Suprapubic skin (tissue), 4 donors: ENCODE measurements at regions not wholly inside any gene's neighbourhood (a gene's known extent, or its start where the extent isn't known, plus 50 kb on each side); places are given as distances from the start of the nearest gene placed in this dataset.
"Not testable (repeated sequence)": the region's sequence is repeated elsewhere in the genome, so short reads cannot be mapped to it uniquely, and the experiment has no call there.

Source experiments
- DNase-seq, 2 donors: peaks; one replicate each; pipeline ENCODE4 v3.0.0-alpha.2; 2019; ENCODE audit warnings: low spot score in 2 of 2
- H3K27ac ChIP-seq: fragments of 200-600 bp; sonication (generic); one replicate; pipeline ENCODE4 v1.5.1; 2019
- H3K27me3 ChIP-seq: fragments of 200-600 bp; sonication (generic); one replicate; pipeline ENCODE4 v1.5.1; 2019
- H3K36me3 ChIP-seq: fragments of 200-600 bp; sonication (generic); one replicate; pipeline ENCODE4 v1.5.1; 2019
- H3K4me1 ChIP-seq: fragments of 200-600 bp; sonication (generic); one replicate; pipeline ENCODE4 v1.5.1; 2019
- H3K4me3 ChIP-seq: fragments of 200-600 bp; sonication (generic); one replicate; pipeline ENCODE4 v1.5.1; 2019; ENCODE audit warnings: mild to moderate bottlenecking
- H3K9me3 ChIP-seq: fragments of 200-600 bp; sonication (generic); one replicate; pipeline ENCODE4 v1.5.1; 2019
- CTCF ChIP-seq, 2 donors: fragments of 200-600 bp in 1 of 2; fragments of 450-650 bp in 1 of 2; sonication (generic) in 1 of 2; IDR thresholded peaks; one replicate each; pipeline ENCODE4 v1.5.1; 2016 to 2019; ENCODE audit warnings: antibody characterized with exemption in 2 of 2, mild to moderate bottlenecking in 1 of 2, moderate library complexity in 1 of 2
- EP300 ChIP-seq: sonication (generic); formaldehyde crosslinking; IDR thresholded peaks from one replicate; pipeline ENCODE4 v1.6.1; 2017; ENCODE audit warnings: antibody characterized with exemption
- POLR2A ChIP-seq, 2 donors: fragments of 450-650 bp; IDR thresholded peaks; one replicate each; pipeline ENCODE4 v1.6.1; 2017; ENCODE audit warnings: antibody characterized with exemption in 2 of 2, mild to moderate bottlenecking in 2 of 2, moderate library complexity in 2 of 2
- POLR2AphosphoS5 ChIP-seq, 3 donors: sonication (generic); formaldehyde crosslinking; IDR thresholded peaks; one replicate each; pipeline ENCODE4 v1.6.1; 2017; ENCODE audit warnings: antibody characterized with exemption in 3 of 3
- WGBS: methylation state at CpG from one replicate; pipeline ENCODE4 v1.1.5; 2018; 5-methylcytosine and 5-hydroxymethylcytosine counted together

- WGBS: 72% methylated on average over 3 of the region's 4 CpGs
- Histone ChIP-seq H3K27me3 (no peaks in the 10 kb centered on the region), H3K27ac (no peak overlapping the region), H3K4me3 (no peak overlapping the region), H3K36me3 (no peaks in the 10 kb centered on the region), H3K4me1 (no peaks in the 10 kb centered on the region), H3K9me3 (no peaks in the 10 kb centered on the region)
- TF ChIP-seq POLR2AphosphoS5 (IDR thresholded peaks at IDR 0.05): no peak
- TF ChIP-seq EP300: no peak
- no peak for TF ChIP-seq POLR2A (IDR thresholded peaks at IDR 0.05)
- TF ChIP-seq CTCF (IDR thresholded peaks at IDR 0.05): no peak
- DNase-seq: no peak
Measured at GRCh38 chr17:31778523-31778922, 80.5 kb downstream of the COPRS start.

- not testable (repeated sequence) for H3K27ac ChIP-seq, DNase-seq, H3K9me3 ChIP-seq, H3K36me3 ChIP-seq, H3K4me3 ChIP-seq, H3K27me3 ChIP-seq
- peaks cover 17% of the 10 kb centered on the region for H3K4me1 ChIP-seq
- 94% methylated on average over 3 of the region's 3 CpGs for WGBS
Measured at GRCh38 chr17:31771328-31771727, 87.7 kb downstream of the COPRS start.

GRCh38 chr17:31770501-31770900 lies 88.5 kb downstream of the COPRS start:
- not testable (repeated sequence) for H3K27ac ChIP-seq, H3K27me3 ChIP-seq, H3K36me3 ChIP-seq, DNase-seq, H3K9me3 ChIP-seq, H3K4me3 ChIP-seq
- H3K4me1 ChIP-seq: peaks cover 17% of the 10 kb centered on the region
- WGBS: 67% methylated on average over 3 of the region's 3 CpGs

GRCh38 chr17:31761836-31762510 lies 97.1 kb downstream of the COPRS start:
- not testable (repeated sequence) for H3K9me3 ChIP-seq, DNase-seq, H3K36me3 ChIP-seq, H3K27ac ChIP-seq, H3K4me1 ChIP-seq, H3K4me3 ChIP-seq, H3K27me3 ChIP-seq
- WGBS: 94% methylated on average over 7 of the region's 7 CpGs

- 83% methylated on average over 1 of the region's 1 CpG for WGBS
- Histone ChIP-seq H3K36me3 (no peaks in the 10 kb centered on the region), H3K27ac (no peak overlapping the region), H3K4me1 (no peaks in the 10 kb centered on the region), H3K4me3 (no peak overlapping the region), H3K9me3 (no peaks in the 10 kb centered on the region), H3K27me3 (no peaks in the 10 kb centered on the region)
- DNase-seq: no peak
- no peak for TF ChIP-seq POLR2AphosphoS5 (IDR thresholded peaks at IDR 0.05)
- no peak for TF ChIP-seq EP300
- no peak for TF ChIP-seq CTCF (IDR thresholded peaks at IDR 0.05)
- TF ChIP-seq POLR2A (IDR thresholded peaks at IDR 0.05): no peak
Measured at GRCh38 chr17:31758646-31759045, 100.4 kb downstream of the COPRS start.

- Histone ChIP-seq H3K9me3 (no peaks in the 10 kb centered on the region), H3K4me3 (no peak overlapping the region), H3K36me3 (no peaks in the 10 kb centered on the region), H3K4me1 (no peaks in the 10 kb centered on the region), H3K27ac (no peak overlapping the region), H3K27me3 (no peaks in the 10 kb centered on the region)
- TF ChIP-seq POLR2A (IDR thresholded peaks at IDR 0.05): no peak
- TF ChIP-seq CTCF (IDR thresholded peaks at IDR 0.05): no peak
- TF ChIP-seq POLR2AphosphoS5 (IDR thresholded peaks at IDR 0.05): no peak
- no peak for TF ChIP-seq EP300
- no peak for DNase-seq
- 70% methylated on average over 2 of the region's 2 CpGs for WGBS
Measured at GRCh38 chr17:31757097-31757496, 101.9 kb downstream of the COPRS start.

GRCh38 chr17:31754239-31754945 lies 104.7 kb downstream of the COPRS start:
- no peak for TF ChIP-seq POLR2A (IDR thresholded peaks at IDR 0.05)
- TF ChIP-seq EP300: no peak
- Histone ChIP-seq H3K9me3 (no peaks in the 10 kb centered on the region), H3K4me3 (no peak overlapping the region), H3K4me1 (peaks cover 4% of the 10 kb centered on the region), H3K27ac (no peak overlapping the region), H3K27me3 (no peaks in the 10 kb centered on the region), H3K36me3 (no peaks in the 10 kb centered on the region)
- DNase-seq: no peak
- WGBS: 81% methylated on average over 7 of the region's 7 CpGs
